ENCODE measurements at regions not wholly inside any gene's neighbourhood (a gene's known extent, or its start where the extent isn't known, plus 50 kb on each side); places are given as distances from the start of the nearest gene placed in this dataset.
A peak's percentile ranks its signal among the peaks of the same experiment; 100 is the strongest.

DNA sequence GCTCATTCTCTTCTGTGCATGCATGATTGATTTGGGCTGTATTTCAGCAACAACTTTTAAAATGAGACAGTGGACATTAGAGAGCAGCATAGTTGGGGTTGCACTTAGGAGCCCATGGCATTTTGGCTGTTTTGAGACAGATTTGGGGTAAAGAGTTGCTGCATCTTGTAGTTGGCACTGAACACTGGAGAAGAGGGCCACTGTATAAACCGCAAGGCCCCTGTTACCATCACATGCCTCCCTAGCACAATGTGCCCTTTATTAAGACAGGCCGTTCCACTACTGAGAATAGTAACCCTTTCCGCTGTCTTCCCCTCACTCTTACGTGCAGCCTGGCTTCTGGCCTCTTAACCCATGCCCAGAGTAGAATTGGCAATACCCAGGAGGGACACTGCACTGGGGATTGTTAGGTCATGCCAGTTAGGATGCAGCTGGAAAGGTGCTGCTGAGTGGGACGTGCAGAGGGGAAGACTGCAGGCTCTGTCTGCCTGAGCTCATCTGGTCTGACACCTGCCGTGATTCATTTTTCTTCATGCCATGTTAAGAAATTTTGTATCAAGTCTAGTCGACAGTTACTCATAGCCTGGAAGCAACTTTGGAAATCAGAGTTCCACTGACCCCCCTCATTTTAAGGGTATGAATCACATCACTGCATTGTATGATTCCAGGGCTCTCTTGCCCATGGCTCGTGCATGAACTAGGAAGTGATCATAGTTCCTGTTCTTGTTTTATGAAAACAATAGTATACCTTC, 146.9 kb upstream of the DMRT1 start:
- H3K27me3 ChIP-seq: no peaks in the 10 kb centered on the region
- DNase-seq: peak in 1 of 3 donors; percentile 44
- H3K36me3 ChIP-seq: peaks cover 0 to 7% (median 0%) of the 10 kb centered on the region in 4 donors
- peak; percentile 62 to 72 (median 70) for ATAC-seq
- peaks cover 0 to 74% (median 19%) of the 10 kb centered on the region in 4 donors for H3K4me1 ChIP-seq
- no peaks in the 10 kb centered on the region for H3K9me3 ChIP-seq
- peak overlapping the region; percentile 41 to 84 (median 58) for H3K27ac ChIP-seq
- 23% methylated on average over 5 of the region's 8 CpGs for WGBS (ENCODE audit: insufficient coverage, low coverage, low lambda C conversion rate, missing lambda C conversion rate)
- intact Hi-C loops (cut with DNase I): no loop called here
- TF ChIP-seq, protein P1, sequence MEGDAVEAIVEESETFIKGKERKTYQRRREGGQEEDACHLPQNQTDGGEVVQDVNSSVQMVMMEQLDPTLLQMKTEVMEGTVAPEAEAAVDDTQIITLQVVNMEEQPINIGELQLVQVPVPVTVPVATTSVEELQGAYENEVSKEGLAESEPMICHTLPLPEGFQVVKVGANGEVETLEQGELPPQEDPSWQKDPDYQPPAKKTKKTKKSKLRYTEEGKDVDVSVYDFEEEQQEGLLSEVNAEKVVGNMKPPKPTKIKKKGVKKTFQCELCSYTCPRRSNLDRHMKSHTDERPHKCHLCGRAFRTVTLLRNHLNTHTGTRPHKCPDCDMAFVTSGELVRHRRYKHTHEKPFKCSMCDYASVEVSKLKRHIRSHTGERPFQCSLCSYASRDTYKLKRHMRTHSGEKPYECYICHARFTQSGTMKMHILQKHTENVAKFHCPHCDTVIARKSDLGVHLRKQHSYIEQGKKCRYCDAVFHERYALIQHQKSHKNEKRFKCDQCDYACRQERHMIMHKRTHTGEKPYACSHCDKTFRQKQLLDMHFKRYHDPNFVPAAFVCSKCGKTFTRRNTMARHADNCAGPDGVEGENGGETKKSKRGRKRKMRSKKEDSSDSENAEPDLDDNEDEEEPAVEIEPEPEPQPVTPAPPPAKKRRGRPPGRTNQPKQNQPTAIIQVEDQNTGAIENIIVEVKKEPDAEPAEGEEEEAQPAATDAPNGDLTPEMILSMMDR (IDR thresholded peaks at IDR 0.05): no peak
- no peak for TF ChIP-seq POLR2A (IDR thresholded peaks at IDR 0.05)
- peak overlapping the region in 2 of 3 donors; percentile 4 to 12 for H3K4me3 ChIP-seq

GRCh38 chr9:695252-695651, 146.2 kb upstream of the DMRT1 start:
- WGBS (ENCODE audit: insufficient coverage, low coverage, low lambda C conversion rate, missing lambda C conversion rate): 29% methylated on average over 4 of the region's 4 CpGs
- peaks cover 0 to 79% (median 22%) of the 10 kb centered on the region in 4 donors for H3K4me1 ChIP-seq
- no peak overlapping the region for H3K4me3 ChIP-seq
- TF ChIP-seq POLR2A (IDR thresholded peaks at IDR 0.05): no peak
- TF ChIP-seq, protein P1 (IDR thresholded peaks at IDR 0.05): no peak
- H3K27ac ChIP-seq: peak overlapping the region; percentile 41 to 84 (median 58)
- H3K36me3 ChIP-seq: peaks cover 0 to 7% (median 0%) of the 10 kb centered on the region in 4 donors
- DNase-seq: no peak
- no peaks in the 10 kb centered on the region for H3K9me3 ChIP-seq
- ATAC-seq: no peak
- H3K27me3 ChIP-seq: no peaks in the 10 kb centered on the region
- intact Hi-C loops (cut with DNase I): no loop called here

DNA sequence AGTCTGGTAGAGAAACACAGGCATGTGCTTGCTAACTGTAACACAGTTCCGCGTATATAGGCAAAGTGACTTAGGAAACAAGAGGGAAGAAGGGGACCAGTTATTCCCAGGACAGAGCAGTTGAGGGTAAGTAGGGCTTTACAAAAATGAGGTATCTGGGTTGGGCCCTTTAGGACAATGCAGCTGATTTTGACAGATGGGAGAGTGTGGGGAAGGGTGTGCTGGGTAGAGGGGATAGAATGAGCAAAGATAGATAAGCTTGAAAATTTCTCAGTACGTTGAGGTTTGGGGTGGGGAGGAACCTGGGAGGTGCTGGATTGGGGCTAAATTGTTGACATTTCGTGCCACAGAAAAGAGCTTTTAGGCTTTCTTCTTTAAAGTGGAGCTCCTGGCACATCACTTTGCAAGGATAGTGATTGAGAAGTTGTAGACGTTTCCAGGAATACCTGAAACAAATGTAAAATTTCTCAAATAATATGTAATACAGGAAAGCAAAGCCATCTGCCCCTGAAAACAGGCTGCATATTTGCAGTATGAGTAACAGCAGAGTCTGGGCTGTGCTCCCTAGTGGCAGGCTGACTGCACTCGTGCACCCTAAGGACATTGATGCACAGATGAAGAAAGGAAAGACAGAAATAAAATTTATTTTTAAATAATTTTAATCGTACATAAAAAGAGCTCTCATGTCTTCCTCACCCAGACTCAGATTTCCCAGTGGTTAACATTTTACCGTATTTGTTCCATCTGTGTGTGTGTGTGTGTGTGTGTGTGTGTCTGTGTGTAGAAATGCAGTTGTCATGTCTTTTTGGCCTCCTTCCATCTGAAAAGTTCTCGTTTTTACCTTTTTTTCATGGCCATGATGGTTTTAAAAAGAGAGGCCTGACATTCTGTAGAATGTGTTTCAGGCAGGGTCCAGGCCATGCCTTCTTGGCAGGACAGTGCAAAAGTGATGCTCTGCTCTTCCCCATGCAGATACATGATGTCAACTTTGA, 144.9 kb upstream of the DMRT1 start:
- no peaks in the 10 kb centered on the region for H3K9me3 ChIP-seq
- H3K27me3 ChIP-seq: no peaks in the 10 kb centered on the region
- H3K27ac ChIP-seq: peak overlapping the region in 1 of 3 donors; percentile 20
- WGBS (ENCODE audit: insufficient coverage, low coverage, low lambda C conversion rate, missing lambda C conversion rate): 50% methylated on average over 9 of the region's 9 CpGs
- no peak overlapping the region for H3K4me3 ChIP-seq
- peaks cover 0 to 87% (median 27%) of the 10 kb centered on the region in 4 donors for H3K4me1 ChIP-seq
- peaks cover 0 to 4% (median 0%) of the 10 kb centered on the region in 4 donors for H3K36me3 ChIP-seq
- DNase-seq (no peak), ATAC-seq (peak in 2 of 4 donors; percentile 23 to 51)
- intact Hi-C loops (cut with DNase I): no loop called here
- no peak for TF ChIP-seq POLR2A (IDR thresholded peaks at IDR 0.05)
- TF ChIP-seq, protein P1 (IDR thresholded peaks at IDR 0.05): peak in 2 of 4 donors; percentile 12 to 14

DNA sequence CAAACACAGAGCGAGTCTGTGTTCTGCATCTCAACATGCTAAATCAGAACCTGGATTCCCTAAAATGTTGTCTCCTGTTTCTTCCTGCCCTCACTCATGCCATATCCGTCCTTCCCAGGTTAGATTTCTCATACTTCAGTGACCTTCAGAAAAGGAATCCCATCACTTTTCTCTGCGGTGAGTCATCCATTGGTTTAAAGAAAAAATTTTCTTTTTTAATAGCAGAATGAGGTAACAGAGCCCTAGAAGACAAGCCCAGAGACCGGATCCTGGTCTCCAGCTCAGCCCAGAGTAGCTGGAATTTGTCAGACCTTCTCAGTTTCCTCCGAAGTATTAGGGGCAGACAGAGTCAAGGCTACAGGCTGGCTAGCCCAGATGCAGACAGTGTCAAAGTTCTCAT, 143.2 kb upstream of the DMRT1 start:
- DNase-seq: no peak
- WGBS (ENCODE audit: insufficient coverage, low coverage, low lambda C conversion rate, missing lambda C conversion rate): 76% methylated on average over 3 of the region's 5 CpGs
- no peaks in the 10 kb centered on the region for H3K9me3 ChIP-seq
- intact Hi-C loops (cut with DNase I): no loop called here
- TF ChIP-seq, protein P1 (IDR thresholded peaks at IDR 0.05): no peak
- TF ChIP-seq POLR2A (IDR thresholded peaks at IDR 0.05): no peak
- H3K27ac ChIP-seq: peak overlapping the region in 1 of 3 donors; percentile 24
- no peak overlapping the region for H3K4me3 ChIP-seq
- H3K4me1 ChIP-seq: peaks cover 0 to 87% (median 29%) of the 10 kb centered on the region in 4 donors
- ATAC-seq: no peak
- no peaks in the 10 kb centered on the region for H3K27me3 ChIP-seq
- peaks cover 0 to 4% (median 0%) of the 10 kb centered on the region in 4 donors for H3K36me3 ChIP-seq
